ENCODE measurements at regions not wholly inside any gene's neighbourhood (a gene's known extent, or its start where the extent isn't known, plus 50 kb on each side); places are given as distances from the start of the nearest gene placed in this dataset.

- no peaks in the 10 kb centered on the region for H3K9me3 Mint-ChIP-seq
- Histone ChIP-seq H3K27me3 (ENCODE audit: control insufficient read depth, insufficient read depth, low read length, poor library complexity, severe bottlenecking) (no peaks in the 10 kb centered on the region), H3K9ac (ENCODE audit: extremely low read depth, low read length, poor library complexity, severe bottlenecking) (no peak overlapping the region), H3K36me3 (ENCODE audit: control insufficient read depth, insufficient read depth, low read length) (no peaks in the 10 kb centered on the region), H3K27ac (ENCODE audit: low read depth, low read length) (no peak overlapping the region), H3K9me3 (ENCODE audit: control insufficient read depth, low read length) (no peaks in the 10 kb centered on the region), H3K4me3 (ENCODE audit: low read length) (no peak overlapping the region), H3K4me1 (ENCODE audit: control insufficient read depth, insufficient read depth, low read length) (peaks cover 3% of the 10 kb centered on the region)
- WGBS, 2 experiments (ENCODE audit: insufficient coverage in 1 of 2, insufficient read length in 1 of 2) = 91% methylated on average over 1 of the region's 1 CpG; no CpG with 5 or more reads in 1 of the 2 experiments
- no peaks in the 10 kb centered on the region for H3K27me3 Mint-ChIP-seq (ENCODE audit: insufficient read depth)
- peaks cover 18% of the 10 kb centered on the region for H3K4me1 Mint-ChIP-seq
- no peak for TF ChIP-seq CTCF (conservative IDR thresholded peaks at IDR 0.05)
- H3K27ac Mint-ChIP-seq = no peak overlapping the region
- no peak for DNase-seq
- no peaks in the 10 kb centered on the region for H3K36me3 Mint-ChIP-seq (ENCODE audit: low read depth)
- no peak overlapping the region for H3K4me3 Mint-ChIP-seq
Observed at GRCh38 chr1:195745189-195746010, 862.8 kb downstream of the KCNT2 start.

DNA sequence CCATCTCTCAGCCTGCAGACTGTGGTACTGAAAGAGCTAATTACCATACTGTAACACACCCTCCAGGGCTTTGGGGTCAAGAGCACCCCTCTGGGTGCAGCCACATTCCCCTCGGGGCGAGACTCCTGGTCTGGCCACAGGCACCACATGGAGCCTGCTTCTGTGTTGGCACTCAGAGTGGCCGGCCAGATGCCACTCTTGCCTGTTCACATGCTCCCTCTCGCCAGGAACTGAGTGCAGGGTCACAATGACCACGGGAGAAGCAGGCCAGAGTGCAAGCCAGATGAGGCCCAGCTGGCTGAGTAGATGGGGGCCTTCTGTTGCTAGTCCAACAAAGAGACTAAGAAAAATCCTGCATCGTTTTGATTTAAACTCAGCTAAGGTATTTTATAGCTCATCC lies 864.0 kb downstream of the KCNT2 start:
- no peak overlapping the region for H3K4me3 Mint-ChIP-seq
- Histone ChIP-seq H3K4me1 (ENCODE audit: control insufficient read depth, insufficient read depth, low read length) (no peaks in the 10 kb centered on the region), H3K27ac (ENCODE audit: low read depth, low read length) (no peak overlapping the region), H3K4me3 (ENCODE audit: low read length) (no peak overlapping the region), H3K9me3 (ENCODE audit: control insufficient read depth, low read length) (no peaks in the 10 kb centered on the region), H3K9ac (ENCODE audit: extremely low read depth, low read length, poor library complexity, severe bottlenecking) (no peak overlapping the region), H3K36me3 (ENCODE audit: control insufficient read depth, insufficient read depth, low read length) (no peaks in the 10 kb centered on the region), H3K27me3 (ENCODE audit: control insufficient read depth, insufficient read depth, low read length, poor library complexity, severe bottlenecking) (no peaks in the 10 kb centered on the region)
- DNase-seq = no peak
- peaks cover 11% of the 10 kb centered on the region for H3K4me1 Mint-ChIP-seq
- no peaks in the 10 kb centered on the region for H3K36me3 Mint-ChIP-seq (ENCODE audit: low read depth)
- no peaks in the 10 kb centered on the region for H3K9me3 Mint-ChIP-seq
- no peak for TF ChIP-seq CTCF (conservative IDR thresholded peaks at IDR 0.05)
- WGBS, 2 experiments (ENCODE audit: insufficient coverage in 1 of 2, insufficient read length in 1 of 2) = 91 to 95% methylated on average over 4 to 6 of the region's 6 CpGs
- no peak overlapping the region for H3K27ac Mint-ChIP-seq
- no peaks in the 10 kb centered on the region for H3K27me3 Mint-ChIP-seq (ENCODE audit: insufficient read depth)

DNA sequence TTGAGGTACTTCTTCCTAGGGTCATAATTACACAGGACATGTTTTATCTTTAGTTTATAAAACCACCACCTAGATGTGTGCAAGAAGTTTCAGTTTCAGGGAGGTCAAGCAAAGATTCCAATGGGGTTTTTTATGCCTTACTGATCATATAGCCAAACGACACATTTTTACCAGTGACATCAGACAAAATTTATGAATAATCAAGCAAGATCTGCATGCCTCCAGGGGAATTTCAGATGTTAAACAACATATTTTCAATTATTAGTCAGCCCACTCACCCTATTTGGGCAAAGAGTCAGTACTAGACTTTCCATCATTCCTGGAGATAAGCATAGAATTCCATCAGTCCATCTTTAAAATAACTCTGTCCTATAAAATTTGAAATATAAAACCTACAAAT lies 867.4 kb downstream of the KCNT2 start:
- H3K27ac Mint-ChIP-seq = no peak overlapping the region
- no peaks in the 10 kb centered on the region for H3K27me3 ChIP-seq (ENCODE audit: control insufficient read depth, insufficient read depth, low read length, poor library complexity, severe bottlenecking)
- DNase-seq = no peak
- H3K4me3 Mint-ChIP-seq = no peak overlapping the region
- H3K36me3 ChIP-seq (ENCODE audit: control insufficient read depth, insufficient read depth, low read length) = no peaks in the 10 kb centered on the region
- no peak overlapping the region for H3K27ac ChIP-seq (ENCODE audit: low read depth, low read length)
- no peak overlapping the region for H3K9ac ChIP-seq (ENCODE audit: extremely low read depth, low read length, poor library complexity, severe bottlenecking)
- H3K4me1 Mint-ChIP-seq = peaks cover 16% of the 10 kb centered on the region
- H3K9me3 ChIP-seq (ENCODE audit: control insufficient read depth, low read length) = no peaks in the 10 kb centered on the region
- no peaks in the 10 kb centered on the region for H3K27me3 Mint-ChIP-seq (ENCODE audit: insufficient read depth)
- no peaks in the 10 kb centered on the region for H3K4me1 ChIP-seq (ENCODE audit: control insufficient read depth, insufficient read depth, low read length)
- no peaks in the 10 kb centered on the region for H3K36me3 Mint-ChIP-seq (ENCODE audit: low read depth)
- no peak overlapping the region for H3K4me3 ChIP-seq (ENCODE audit: low read length)
- no peaks in the 10 kb centered on the region for H3K9me3 Mint-ChIP-seq
- TF ChIP-seq CTCF (conservative IDR thresholded peaks at IDR 0.05) = no peak
- WGBS, 2 experiments (ENCODE audit: insufficient coverage in 1 of 2, insufficient read length in 1 of 2) = 83% methylated on average over 1 of the region's 1 CpG; no CpG with 5 or more reads in 1 of the 2 experiments
